RWPE2 (cell line): ENCODE measurements at regions not wholly inside any gene's neighbourhood (a gene's known extent, or its start where the extent isn't known, plus 50 kb on each side); places are given as distances from the start of the nearest gene placed in this dataset.

Experiments used
- ATAC-seq: fragments of 200-7000 bp; cut with Tn5 transposase; 3 replicates; pipeline ENCODE4 v1.9.1; 2021; ENCODE audit warnings: low read depth
- DNase-seq: peaks from one replicate; pipeline ENCODE4 v3.0.0-alpha.2; 2020; ENCODE audit warnings: low spot score
- H3K27ac ChIP-seq: fragments of 450-650 bp; 2 replicates; pipeline ENCODE4 v1.5.1; 2017; ENCODE audit warnings: mild to moderate bottlenecking; ENCODE audit not compliant: poor library complexity, severe bottlenecking
- H3K27me3 ChIP-seq: fragments of 250-450 bp; sonication (Bioruptor Pico); 2 replicates; pipeline ENCODE4 v1.5.1; 2021; ENCODE audit warnings: mild to moderate bottlenecking, moderate library complexity; ENCODE audit not compliant: insufficient read depth, poor library complexity, severe bottlenecking
- H3K36me3 ChIP-seq: fragments of 250-450 bp; sonication (Bioruptor Pico); 2 replicates; pipeline ENCODE4 v1.5.1; 2020; ENCODE audit warnings: low read depth, mild to moderate bottlenecking, moderate library complexity
- H3K4me1 ChIP-seq: fragments of 250-450 bp; sonication (Bioruptor Pico); 2 replicates; pipeline ENCODE4 v1.5.1; 2021; ENCODE audit warnings: mild to moderate bottlenecking, moderate library complexity; ENCODE audit not compliant: insufficient read depth, poor library complexity, severe bottlenecking
- H3K4me3 ChIP-seq: fragments of 250-450 bp; sonication (Bioruptor Pico); 2 replicates; pipeline ENCODE4 v1.5.1; 2021; ENCODE audit warnings: mild to moderate bottlenecking, moderate library complexity; ENCODE audit not compliant: severe bottlenecking
- H3K9me3 ChIP-seq: fragments of 250-450 bp; sonication (Bioruptor Pico); 2 replicates; pipeline ENCODE4 v1.5.1; 2021; ENCODE audit warnings: mild to moderate bottlenecking, moderate library complexity; ENCODE audit not compliant: severe bottlenecking
- CTCF ChIP-seq: fragments of 450-650 bp; IDR thresholded peaks from one replicate; pipeline ENCODE4 v1.5.1; 2017; ENCODE audit warnings: mild to moderate bottlenecking, moderate library complexity; ENCODE audit not compliant: poor library complexity, severe bottlenecking

GRCh38 chr2:133711806-133712205 is 143.5 kb upstream of the NCKAP5 start:
- no peak for TF ChIP-seq CTCF
- H3K27me3 ChIP-seq, result no peaks in the 10 kb centered on the region
- H3K27ac ChIP-seq, result no peak overlapping the region
- ATAC-seq, result no peak
- no peak overlapping the region for H3K4me3 ChIP-seq
- H3K4me1 ChIP-seq, result peaks cover 3% of the 10 kb centered on the region
- DNase-seq, result no peak
- H3K9me3 ChIP-seq, result no peaks in the 10 kb centered on the region
- H3K36me3 ChIP-seq, result no peaks in the 10 kb centered on the region

GRCh38 chr2:133712369-133712768 is 144.1 kb upstream of the NCKAP5 start:
- Histone ChIP-seq H3K27me3 (no peaks in the 10 kb centered on the region), H3K9me3 (no peaks in the 10 kb centered on the region), H3K27ac (no peak overlapping the region), H3K36me3 (no peaks in the 10 kb centered on the region), H3K4me1 (peaks cover 3% of the 10 kb centered on the region), H3K4me3 (no peak overlapping the region)
- TF ChIP-seq CTCF, result no peak
- ATAC-seq (no peak), DNase-seq (no peak)

GRCh38 chr2:133713049-133713580 is 144.9 kb upstream of the NCKAP5 start:
- no peak overlapping the region for H3K27ac ChIP-seq
- ATAC-seq (peak; percentile 61; the same call in 2 of the 3 replicates), DNase-seq (no peak)
- H3K4me1 ChIP-seq, result peaks cover 3% of the 10 kb centered on the region
- no peak overlapping the region for H3K4me3 ChIP-seq
- H3K36me3 ChIP-seq, result no peaks in the 10 kb centered on the region
- H3K9me3 ChIP-seq, result no peaks in the 10 kb centered on the region
- no peak for TF ChIP-seq CTCF
- no peaks in the 10 kb centered on the region for H3K27me3 ChIP-seq

- Histone ChIP-seq H3K4me3 (no peak overlapping the region), H3K4me1 (peaks cover 3% of the 10 kb centered on the region), H3K36me3 (no peaks in the 10 kb centered on the region), H3K27me3 (no peaks in the 10 kb centered on the region), H3K27ac (no peak overlapping the region), H3K9me3 (no peaks in the 10 kb centered on the region)
- ATAC-seq (no peak), DNase-seq (no peak)
- no peak for TF ChIP-seq CTCF
Measured at GRCh38 chr2:133716166-133716565, 147.9 kb upstream of the NCKAP5 start.

GRCh38 chr2:133717497-133717896 is 149.2 kb upstream of the NCKAP5 start:
- H3K36me3 ChIP-seq, result no peaks in the 10 kb centered on the region
- no peak overlapping the region for H3K27ac ChIP-seq
- DNase-seq (no peak), ATAC-seq (no peak)
- no peaks in the 10 kb centered on the region for H3K9me3 ChIP-seq
- no peaks in the 10 kb centered on the region for H3K27me3 ChIP-seq
- H3K4me1 ChIP-seq, result peaks cover 3% of the 10 kb centered on the region
- no peak overlapping the region for H3K4me3 ChIP-seq
- no peak for TF ChIP-seq CTCF
